Thyroid gland (tissue), 4 donors: ENCODE measurements at regions not wholly inside any gene's neighbourhood (a gene's known extent, or its start where the extent isn't known, plus 50 kb on each side); places are given as distances from the start of the nearest gene placed in this dataset.

Experiments used
- POLR2A ChIP-seq, 2 donors: fragments of 450-650 bp; IDR thresholded peaks; one replicate each; pipeline ENCODE4 v1.6.1; 2017; ENCODE audit warnings: antibody characterized with exemption in 2 of 2, mild to moderate bottlenecking in 2 of 2, moderate library complexity in 1 of 2
- TF ChIP-seq, protein P1 (sequence below), 6 experiments: fragments of 200-600 bp in 3 of 6; fragments of 450-650 bp in 3 of 6; sonication (generic) in 3 of 6; IDR thresholded peaks; one replicate each; pipeline ENCODE4 v1.5.1; 2016 to 2019; ENCODE audit warnings: antibody characterized with exemption in 6 of 6, mild to moderate bottlenecking in 2 of 6, inconsistent platforms in 1 of 6, moderate library complexity in 1 of 6

DNA sequence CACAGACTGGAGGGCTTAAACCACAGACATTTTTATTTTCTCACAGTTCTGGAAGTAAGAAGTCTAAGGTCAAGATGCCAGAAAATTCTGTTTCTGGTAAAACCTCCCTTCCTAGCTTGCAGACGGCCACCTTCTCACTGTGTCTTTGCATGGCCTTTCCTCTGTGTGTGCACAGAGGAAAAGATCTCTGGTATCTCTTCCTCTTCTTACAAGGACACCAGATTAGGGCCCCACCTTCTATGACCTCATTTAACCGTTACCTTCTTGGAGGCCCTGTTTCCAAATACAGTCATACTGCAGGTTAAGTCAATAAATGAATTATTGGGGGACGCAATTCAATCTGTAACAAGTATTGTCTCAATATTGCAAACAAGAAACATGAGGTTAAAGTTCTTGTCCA, 63.0 kb upstream of the PRDX6 start:
- TF ChIP-seq POLR2A (IDR thresholded peaks at IDR 0.05), result no peak
- TF ChIP-seq, protein P1, sequence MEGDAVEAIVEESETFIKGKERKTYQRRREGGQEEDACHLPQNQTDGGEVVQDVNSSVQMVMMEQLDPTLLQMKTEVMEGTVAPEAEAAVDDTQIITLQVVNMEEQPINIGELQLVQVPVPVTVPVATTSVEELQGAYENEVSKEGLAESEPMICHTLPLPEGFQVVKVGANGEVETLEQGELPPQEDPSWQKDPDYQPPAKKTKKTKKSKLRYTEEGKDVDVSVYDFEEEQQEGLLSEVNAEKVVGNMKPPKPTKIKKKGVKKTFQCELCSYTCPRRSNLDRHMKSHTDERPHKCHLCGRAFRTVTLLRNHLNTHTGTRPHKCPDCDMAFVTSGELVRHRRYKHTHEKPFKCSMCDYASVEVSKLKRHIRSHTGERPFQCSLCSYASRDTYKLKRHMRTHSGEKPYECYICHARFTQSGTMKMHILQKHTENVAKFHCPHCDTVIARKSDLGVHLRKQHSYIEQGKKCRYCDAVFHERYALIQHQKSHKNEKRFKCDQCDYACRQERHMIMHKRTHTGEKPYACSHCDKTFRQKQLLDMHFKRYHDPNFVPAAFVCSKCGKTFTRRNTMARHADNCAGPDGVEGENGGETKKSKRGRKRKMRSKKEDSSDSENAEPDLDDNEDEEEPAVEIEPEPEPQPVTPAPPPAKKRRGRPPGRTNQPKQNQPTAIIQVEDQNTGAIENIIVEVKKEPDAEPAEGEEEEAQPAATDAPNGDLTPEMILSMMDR (IDR thresholded peaks at IDR 0.05), result no peak
